ENCODE measurements at regions not wholly inside any gene's neighbourhood (a gene's known extent, or its start where the extent isn't known, plus 50 kb on each side); places are given as distances from the start of the nearest gene placed in this dataset.
"Not testable (repeated sequence)": the region's sequence is repeated elsewhere in the genome, so short reads cannot be mapped to it uniquely, and the experiment has no call there.

DNA sequence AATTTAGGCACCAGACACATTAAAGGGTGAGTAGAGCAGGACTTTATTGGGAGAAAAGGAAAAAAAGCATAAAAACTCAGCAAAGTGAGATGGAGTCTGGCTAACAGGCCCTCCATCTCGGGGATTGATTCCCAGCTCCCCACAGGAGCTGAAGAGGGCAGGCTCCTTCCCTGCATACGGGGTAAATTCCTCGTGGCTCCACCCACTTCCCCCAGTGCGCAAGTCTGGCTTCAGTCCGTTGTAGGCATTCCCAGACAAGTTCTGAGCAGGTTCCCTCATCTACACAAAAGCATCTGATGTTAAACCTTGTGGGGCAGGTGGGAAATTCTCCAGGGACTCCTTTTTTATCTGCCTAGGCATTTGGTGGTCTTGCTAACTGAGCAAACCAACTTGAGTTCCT is 722.6 kb downstream of the ZNF385D start:
- no peak for TF ChIP-seq Cebpa-rat (IDR thresholded peaks at IDR 0.05)
- Histone ChIP-seq H3K4me3 (no peak overlapping the region), H3K27ac (no peak overlapping the region), H3K36me3 (no peaks in the 10 kb centered on the region), H3K9me3 (replicated peaks in 1 of 11) (no peaks in the 10 kb centered on the region), H4K20me1 (no peaks in the 10 kb centered on the region), H3K27me3 (no peaks in the 10 kb centered on the region), H3K9ac (no peak overlapping the region), H3K4me1 (no peaks in the 10 kb centered on the region), H3K4me2 (no peak overlapping the region)

DNA sequence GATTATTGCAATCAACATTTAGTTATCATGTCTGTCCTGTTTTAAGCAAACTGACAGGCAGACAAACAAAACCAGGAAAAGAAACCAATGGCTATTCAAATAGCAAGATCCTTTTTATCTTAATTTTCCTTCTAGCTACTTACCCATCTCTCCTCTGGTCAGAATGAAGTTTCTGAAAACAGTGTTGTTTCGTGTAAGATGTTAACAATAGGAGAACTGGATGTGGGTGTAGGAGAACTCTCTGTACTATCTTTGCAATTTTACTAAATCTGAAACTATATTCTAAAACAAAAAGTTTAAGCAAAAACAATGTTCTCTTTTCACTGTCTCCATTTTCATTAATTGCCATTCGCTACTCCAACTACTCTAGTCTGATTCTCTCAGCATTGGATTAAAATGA is 726.4 kb downstream of the ZNF385D start:
- Histone ChIP-seq H3K4me1 (peaks cover 0 to 18% (median 13%) of the 10 kb centered on the region in 10 experiments; a peak in 11 of 20 replicates), H3K36me3 (no peaks in the 10 kb centered on the region), H3K9me3 (replicated peaks in 1 of 11) (no peaks in the 10 kb centered on the region), H3K4me3 (no peak overlapping the region), H3K27me3 (no peaks in the 10 kb centered on the region), H3K27ac (no peak overlapping the region), H3K9ac (no peak overlapping the region), H3K4me2 (no peak overlapping the region), H4K20me1 (no peaks in the 10 kb centered on the region)
- TF ChIP-seq Cebpa-rat (IDR thresholded peaks at IDR 0.05): no peak

DNA sequence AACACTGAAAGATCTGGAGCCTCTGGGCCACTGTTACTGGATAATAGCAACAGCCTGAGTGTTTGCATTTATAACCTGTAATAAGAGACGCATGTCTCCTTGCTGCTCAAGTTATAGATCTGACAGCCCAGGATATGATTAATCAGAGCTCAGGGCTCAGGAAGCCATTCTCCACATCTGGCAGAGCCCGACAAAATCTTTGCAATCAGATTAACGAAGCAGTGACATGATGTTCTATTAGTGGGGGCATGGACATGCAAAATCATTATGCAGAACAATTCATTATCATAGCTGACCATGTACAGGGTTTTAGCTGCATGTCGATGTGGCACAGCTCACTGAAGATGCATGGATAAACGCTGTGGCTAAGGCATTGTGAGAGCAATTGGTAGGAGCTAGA is 730.3 kb downstream of the ZNF385D start:
- H3K4me3 ChIP-seq: no peak overlapping the region
- no peak overlapping the region for H3K27ac ChIP-seq
- no peaks in the 10 kb centered on the region for H3K27me3 ChIP-seq
- peaks cover 5 to 21% (median 10%) of the 10 kb centered on the region in 11 experiments; a peak in 13 of 22 replicates for H3K9me3 ChIP-seq (replicated peaks in 1 of 11)
- TF ChIP-seq Cebpa-rat (IDR thresholded peaks at IDR 0.05): no peak
- no peaks in the 10 kb centered on the region for H3K36me3 ChIP-seq
- H3K4me2 ChIP-seq: peak overlapping the region in 7 of 11 experiments; percentile 1 to 46 (median 34); a peak in 7 of 22 replicates
- H3K9ac ChIP-seq: no peak overlapping the region
- H4K20me1 ChIP-seq: no peaks in the 10 kb centered on the region
- peaks cover 0 to 23% (median 13%) of the 10 kb centered on the region in 10 experiments; a peak in 11 of 20 replicates for H3K4me1 ChIP-seq

DNA sequence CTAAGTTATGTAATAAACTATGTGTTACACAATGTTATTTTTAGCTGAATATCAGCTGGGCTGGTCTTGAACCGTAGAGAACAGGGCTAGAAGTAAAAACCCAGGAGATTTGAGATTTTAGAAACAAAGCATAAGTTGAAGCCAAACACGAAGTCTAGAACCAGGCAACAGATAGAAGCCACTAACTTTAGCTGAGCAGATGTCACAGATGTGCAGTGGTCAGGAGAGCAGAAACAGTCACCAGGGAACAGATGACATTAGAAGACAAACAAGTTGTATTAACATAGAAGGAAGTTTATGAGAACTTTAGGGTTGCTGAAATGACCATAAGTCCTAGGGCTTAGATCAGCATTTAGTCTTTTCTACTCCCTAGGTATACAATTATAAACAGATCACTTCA is 731.0 kb downstream of the ZNF385D start:
- Histone ChIP-seq H4K20me1 (no peaks in the 10 kb centered on the region), H3K4me1 (peaks cover 0 to 23% (median 13%) of the 10 kb centered on the region in 10 experiments; a peak in 11 of 20 replicates), H3K4me2 (peak overlapping the region in 7 of 11 experiments; percentile 1 to 46 (median 34); a peak in 10 of 22 replicates), H3K27ac (no peak overlapping the region), H3K27me3 (no peaks in the 10 kb centered on the region), H3K9me3 (replicated peaks in 1 of 11) (peaks cover 5 to 21% (median 10%) of the 10 kb centered on the region in 11 experiments; a peak in 13 of 22 replicates), H3K36me3 (no peaks in the 10 kb centered on the region), H3K9ac (no peak overlapping the region), H3K4me3 (no peak overlapping the region)
- no peak for TF ChIP-seq Cebpa-rat (IDR thresholded peaks at IDR 0.05)

DNA sequence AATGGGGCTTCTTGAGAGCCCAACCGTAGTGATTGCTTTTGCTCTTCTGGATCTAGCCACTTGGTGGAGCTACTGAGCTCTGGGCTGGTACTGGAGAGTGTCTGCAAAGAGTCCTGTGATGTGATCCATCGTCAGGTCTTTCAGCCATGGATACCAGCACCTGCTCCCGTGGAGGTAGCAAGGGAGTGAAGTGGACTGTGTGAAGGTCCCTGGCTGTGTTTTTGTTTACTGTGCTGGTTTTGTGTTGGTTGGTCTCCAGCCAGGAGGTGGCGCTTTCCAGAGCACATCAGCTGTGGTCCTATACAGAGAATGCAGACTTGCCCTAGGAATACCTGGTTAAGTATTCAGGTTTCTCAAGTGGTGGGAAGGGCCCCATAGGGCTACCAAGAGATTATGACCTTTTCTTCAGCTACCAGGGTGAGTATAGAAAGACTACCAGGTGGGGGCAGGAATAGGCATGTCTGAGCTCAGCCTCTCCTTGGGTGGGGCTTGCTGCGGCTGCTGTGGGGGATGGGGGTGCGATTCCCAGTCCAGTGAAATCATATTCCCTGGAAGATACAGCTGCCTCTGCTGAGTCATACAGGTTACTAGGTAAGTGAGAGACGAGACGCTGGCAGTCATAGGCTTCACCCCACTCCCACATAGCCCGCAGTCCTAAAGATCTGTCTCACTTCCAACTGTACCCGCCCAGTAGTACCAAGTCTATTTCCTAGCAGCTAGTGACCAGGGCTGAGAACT is 733.7 kb downstream of the ZNF385D start:
- Histone ChIP-seq H4K20me1 (no peaks in the 10 kb centered on the region), H3K9ac (no peak overlapping the region), H3K4me3 (no peak overlapping the region), H3K27me3 (no peaks in the 10 kb centered on the region), H3K36me3 (no peaks in the 10 kb centered on the region), H3K4me1 (peaks cover 0 to 23% (median 13%) of the 10 kb centered on the region in 10 experiments; a peak in 11 of 20 replicates), H3K27ac (no peak overlapping the region), H3K9me3 (replicated peaks in 1 of 11) (peaks cover 8 to 24% (median 11%) of the 10 kb centered on the region in 11 experiments; a peak in 14 of 22 replicates), H3K4me2 (no peak overlapping the region)
- no peak for TF ChIP-seq Cebpa-rat (IDR thresholded peaks at IDR 0.05)

DNA sequence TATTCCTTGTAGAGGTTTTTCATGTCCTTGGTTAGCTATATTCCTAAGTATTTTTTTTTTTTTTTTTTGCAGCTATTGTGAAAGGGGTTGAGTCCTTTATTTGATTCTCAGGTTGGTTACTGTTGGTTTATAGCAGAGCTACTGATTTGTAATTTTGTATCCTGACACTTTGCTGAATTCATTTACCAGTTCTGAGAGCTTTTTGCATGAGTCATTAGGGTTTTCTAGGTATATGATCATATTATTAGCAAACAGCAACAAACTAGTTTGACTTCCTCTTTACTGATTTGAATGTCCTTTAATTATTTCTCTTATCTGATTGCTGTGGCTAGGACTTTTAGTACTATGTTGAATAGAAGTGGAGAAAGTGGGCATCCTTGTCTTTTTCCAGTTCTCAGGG is 737.4 kb downstream of the ZNF385D start:
- Histone ChIP-seq H3K9ac (no peak overlapping the region), H3K27ac (no peak overlapping the region), H3K4me1 (no peaks in the 10 kb centered on the region), H3K27me3 (no peaks in the 10 kb centered on the region), H3K4me3 (no peak overlapping the region), H3K9me3 (replicated peaks in 1 of 11) (peaks cover 8 to 24% (median 11%) of the 10 kb centered on the region in 11 experiments; a peak in 14 of 22 replicates), H3K36me3 (no peaks in the 10 kb centered on the region), H4K20me1 (no peaks in the 10 kb centered on the region), H3K4me2 (no peak overlapping the region)
- TF ChIP-seq Cebpa-rat (IDR thresholded peaks at IDR 0.05): no peak

DNA sequence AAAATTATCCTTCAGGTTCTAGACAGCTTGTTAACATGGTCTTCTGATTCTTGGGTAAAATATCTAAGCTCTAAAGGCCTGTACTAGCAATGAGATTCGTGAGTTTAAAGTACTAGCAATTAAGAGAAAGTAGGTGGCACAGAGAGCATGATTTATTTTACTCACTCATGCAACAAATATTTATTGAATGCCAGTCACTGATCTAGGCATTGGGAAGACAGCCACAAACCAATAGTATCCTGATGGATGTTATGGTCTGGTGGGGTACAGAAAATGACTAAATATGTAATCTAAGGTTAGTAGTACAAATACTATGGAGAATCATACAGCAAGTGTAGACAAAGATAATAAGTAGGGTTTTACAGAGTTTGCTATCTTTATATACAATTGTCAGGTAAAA is 751.3 kb downstream of the ZNF385D start:
- no peaks in the 10 kb centered on the region for H3K4me1 ChIP-seq
- no peak overlapping the region for H3K27ac ChIP-seq
- no peaks in the 10 kb centered on the region for H4K20me1 ChIP-seq
- H3K4me3 ChIP-seq: no peak overlapping the region
- no peaks in the 10 kb centered on the region for H3K27me3 ChIP-seq
- H3K9ac ChIP-seq: no peak overlapping the region
- no peak for TF ChIP-seq Cebpa-rat (IDR thresholded peaks at IDR 0.05)
- H3K4me2 ChIP-seq: no peak overlapping the region
- H3K9me3 ChIP-seq (replicated peaks in 1 of 11): no peaks in the 10 kb centered on the region
- H3K36me3 ChIP-seq: no peaks in the 10 kb centered on the region

DNA sequence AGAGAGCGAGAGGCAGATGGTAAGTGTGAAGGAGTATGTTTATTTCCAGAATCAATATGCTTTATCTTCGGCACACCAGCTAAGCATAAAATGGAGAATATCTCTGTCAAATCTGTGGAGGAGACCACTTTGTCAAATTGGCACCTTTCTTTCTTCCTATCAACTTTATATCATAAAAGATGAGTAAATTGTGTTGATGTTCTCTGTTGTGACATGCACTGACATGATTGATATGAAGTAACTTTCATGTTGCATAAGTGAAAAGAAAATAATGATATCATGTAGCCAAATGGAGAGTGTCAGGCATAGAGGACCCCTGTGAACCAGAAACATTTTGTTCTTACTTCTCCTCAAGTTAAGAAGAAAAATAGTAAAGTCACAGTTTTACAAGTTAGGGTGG is 753.8 kb downstream of the ZNF385D start:
- Histone ChIP-seq H3K9ac (no peak overlapping the region), H3K36me3 (no peaks in the 10 kb centered on the region)

DNA sequence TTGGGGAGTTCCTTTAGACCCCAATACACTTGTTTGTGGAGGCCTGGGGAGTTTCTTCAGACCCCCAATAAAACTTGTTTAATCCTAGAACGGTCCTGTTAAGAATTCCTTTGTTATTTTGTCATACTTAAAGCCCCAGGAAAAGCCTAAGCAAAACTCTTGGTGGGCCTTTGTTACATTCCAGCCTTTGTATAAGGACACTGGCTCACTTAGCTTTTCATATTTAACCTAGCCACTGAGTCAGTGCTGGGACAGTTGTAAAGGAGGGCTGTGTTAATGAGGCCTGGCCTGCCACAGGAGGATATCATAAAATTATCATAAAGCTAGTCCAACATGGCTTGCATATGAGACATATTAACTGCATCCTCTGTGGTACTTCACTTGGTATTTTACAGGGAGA is 760.1 kb downstream of the ZNF385D start:
- Histone ChIP-seq H3K4me3 (no peak overlapping the region), H3K4me2 (no peak overlapping the region), H3K9me3 (replicated peaks in 1 of 11) (no peaks in the 10 kb centered on the region), H3K27me3 (no peaks in the 10 kb centered on the region), H3K27ac (no peak overlapping the region), H3K36me3 (no peaks in the 10 kb centered on the region), H4K20me1 (no peaks in the 10 kb centered on the region), H3K4me1 (no peaks in the 10 kb centered on the region), H3K9ac (no peak overlapping the region)
- no peak for TF ChIP-seq Cebpa-rat (IDR thresholded peaks at IDR 0.05)

More for the DNA sequence above, 753.8 kb downstream of the ZNF385D start:
- H3K9me3 ChIP-seq (replicated peaks in 1 of 11): no peaks in the 10 kb centered on the region
- no peak overlapping the region for H3K27ac ChIP-seq
- H3K4me3 ChIP-seq: no peak overlapping the region
- H3K4me1 ChIP-seq: no peaks in the 10 kb centered on the region
- no peaks in the 10 kb centered on the region for H3K27me3 ChIP-seq
- H4K20me1 ChIP-seq: no peaks in the 10 kb centered on the region
- no peak overlapping the region for H3K4me2 ChIP-seq
- TF ChIP-seq Cebpa-rat (IDR thresholded peaks at IDR 0.05): no peak

DNA sequence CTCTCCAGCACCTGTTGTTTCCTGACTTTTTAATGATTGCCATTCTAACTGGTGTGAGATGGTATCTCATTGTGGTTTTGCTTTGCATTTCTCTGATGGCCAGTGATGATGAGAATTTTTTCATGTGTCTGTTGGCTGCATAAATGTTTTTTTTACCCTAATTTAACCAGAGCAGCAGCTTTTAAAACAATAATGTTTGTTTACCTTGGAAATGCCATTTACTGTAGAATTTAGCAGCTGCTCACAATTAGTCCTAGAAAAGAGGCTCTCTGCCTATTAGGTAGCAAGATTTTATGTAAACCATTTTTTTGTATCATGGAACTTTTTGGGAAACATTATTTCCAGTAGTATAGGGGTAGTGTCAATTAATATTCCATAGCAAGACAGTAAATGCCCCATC is 761.4 kb downstream of the ZNF385D start:
- H3K4me1 ChIP-seq; H3K27ac ChIP-seq; H3K4me3 ChIP-seq; H3K9me3 ChIP-seq (replicated peaks in 1 of 11); H3K9ac ChIP-seq; H3K27me3 ChIP-seq; H4K20me1 ChIP-seq; H3K4me2 ChIP-seq; H3K36me3 ChIP-seq: not testable (repeated sequence)

All from BLaER1 treated with 17β-estradiol and CSF1 and Interleukin-3, amounts not matched to agents 10 nM and 100 nM (cell line).